Memory B cell (primary cell): ENCODE measurements at regions not wholly inside any gene's neighbourhood (a gene's known extent, or its start where the extent isn't known, plus 50 kb on each side); places are given as distances from the start of the nearest gene placed in this dataset.

ENCODE experiments used
- ATAC-seq: fragments of 150-1000 bp; cut with Tn5 transposase; 2 replicates; pipeline ENCODE4 v1.10.0; 2021; ENCODE audit warnings: low read depth, mild to moderate bottlenecking, moderate library complexity
- DNase-seq, 2 donors: peaks; one replicate each; pipeline ENCODE4 v3.0.0; 2022; ENCODE audit warnings: low spot score in 2 of 2
- H3K27ac Mint-ChIP-seq: one replicate; pipeline ENCODE4 v1.8.0; 2022; ENCODE audit warnings: mild to moderate bottlenecking, moderate library complexity, mixed read lengths
- H3K27me3 Mint-ChIP-seq: one replicate; pipeline ENCODE4 v1.8.0; 2022; ENCODE audit warnings: mixed read lengths
- H3K36me3 Mint-ChIP-seq: one replicate; pipeline ENCODE4 v1.8.0; 2022; ENCODE audit warnings: mild to moderate bottlenecking, mixed read lengths
- H3K4me1 Mint-ChIP-seq: one replicate; pipeline ENCODE4 v1.8.0; 2022; ENCODE audit warnings: mixed read lengths
- H3K4me3 Mint-ChIP-seq: one replicate; pipeline ENCODE4 v1.8.0; 2022; ENCODE audit warnings: mild to moderate bottlenecking, moderate library complexity, mixed read lengths
- H3K9me3 Mint-ChIP-seq: one replicate; pipeline ENCODE4 v1.8.0; 2022; ENCODE audit warnings: mixed read lengths

- H3K36me3 Mint-ChIP-seq, result no peaks in the 10 kb centered on the region
- no peaks in the 10 kb centered on the region for H3K9me3 Mint-ChIP-seq
- H3K27ac Mint-ChIP-seq, result no peak overlapping the region
- H3K4me3 Mint-ChIP-seq, result no peak overlapping the region
- DNase-seq (no peak), ATAC-seq (no peak)
- H3K4me1 Mint-ChIP-seq, result no peaks in the 10 kb centered on the region
- peaks cover 4% of the 10 kb centered on the region for H3K27me3 Mint-ChIP-seq
Measured at GRCh38 chr18:43570593-43570992, 293.3 kb upstream of the SYT4 start.

- Mint-ChIP-seq H3K27ac (no peak overlapping the region), H3K36me3 (no peaks in the 10 kb centered on the region), H3K9me3 (no peaks in the 10 kb centered on the region), H3K27me3 (peaks cover 4% of the 10 kb centered on the region), H3K4me1 (no peaks in the 10 kb centered on the region), H3K4me3 (no peak overlapping the region)
- ATAC-seq (no peak), DNase-seq (peak in 1 of 2 donors; percentile 4)
Measured at GRCh38 chr18:43571078-43571689, 293.9 kb upstream of the SYT4 start.

GRCh38 chr18:43572163-43572562 is 294.9 kb upstream of the SYT4 start:
- no peaks in the 10 kb centered on the region for H3K9me3 Mint-ChIP-seq
- no peak overlapping the region for H3K4me3 Mint-ChIP-seq
- no peaks in the 10 kb centered on the region for H3K4me1 Mint-ChIP-seq
- no peaks in the 10 kb centered on the region for H3K36me3 Mint-ChIP-seq
- ATAC-seq (no peak), DNase-seq (no peak)
- no peak overlapping the region for H3K27ac Mint-ChIP-seq
- H3K27me3 Mint-ChIP-seq, result peaks cover 4% of the 10 kb centered on the region

GRCh38 chr18:43574974-43575373 is 297.7 kb upstream of the SYT4 start:
- DNase-seq, result no peak
- Mint-ChIP-seq H3K9me3 (no peaks in the 10 kb centered on the region), H3K27ac (no peak overlapping the region), H3K36me3 (no peaks in the 10 kb centered on the region), H3K4me1 (no peaks in the 10 kb centered on the region), H3K4me3 (no peak overlapping the region), H3K27me3 (peaks cover 1% of the 10 kb centered on the region)
- ATAC-seq, result no peak

GRCh38 chr18:43578211-43578610 is 300.9 kb upstream of the SYT4 start:
- ATAC-seq, result no peak
- Mint-ChIP-seq H3K4me1 (no peaks in the 10 kb centered on the region), H3K9me3 (no peaks in the 10 kb centered on the region), H3K4me3 (no peak overlapping the region), H3K27ac (no peak overlapping the region), H3K36me3 (no peaks in the 10 kb centered on the region), H3K27me3 (no peaks in the 10 kb centered on the region)
- no peak for DNase-seq

GRCh38 chr18:43578706-43579105 is 301.4 kb upstream of the SYT4 start:
- no peak for DNase-seq
- Mint-ChIP-seq H3K27ac (no peak overlapping the region), H3K4me3 (no peak overlapping the region), H3K9me3 (no peaks in the 10 kb centered on the region), H3K27me3 (peaks cover under 1% of the 10 kb centered on the region), H3K4me1 (no peaks in the 10 kb centered on the region), H3K36me3 (no peaks in the 10 kb centered on the region)
- no peak for ATAC-seq

- Mint-ChIP-seq H3K36me3 (no peaks in the 10 kb centered on the region), H3K9me3 (no peaks in the 10 kb centered on the region), H3K27me3 (peaks cover 2% of the 10 kb centered on the region), H3K4me3 (no peak overlapping the region), H3K27ac (no peak overlapping the region), H3K4me1 (no peaks in the 10 kb centered on the region)
- ATAC-seq, result no peak
- DNase-seq, result no peak
Measured at GRCh38 chr18:43581936-43582519, 304.7 kb upstream of the SYT4 start.

- no peaks in the 10 kb centered on the region for H3K4me1 Mint-ChIP-seq
- no peak overlapping the region for H3K27ac Mint-ChIP-seq
- no peak overlapping the region for H3K4me3 Mint-ChIP-seq
- no peaks in the 10 kb centered on the region for H3K9me3 Mint-ChIP-seq
- DNase-seq, result no peak
- no peaks in the 10 kb centered on the region for H3K36me3 Mint-ChIP-seq
- ATAC-seq, result no peak
- peaks cover 2% of the 10 kb centered on the region for H3K27me3 Mint-ChIP-seq
Measured at GRCh38 chr18:43587538-43588153, 310.4 kb upstream of the SYT4 start.

- no peak for DNase-seq
- Mint-ChIP-seq H3K36me3 (no peaks in the 10 kb centered on the region), H3K27me3 (no peaks in the 10 kb centered on the region), H3K4me1 (no peaks in the 10 kb centered on the region), H3K4me3 (no peak overlapping the region), H3K9me3 (no peaks in the 10 kb centered on the region), H3K27ac (no peak overlapping the region)
- ATAC-seq, result no peak
Measured at GRCh38 chr18:43588838-43589237, 311.5 kb upstream of the SYT4 start.

- H3K4me3 Mint-ChIP-seq, result no peak overlapping the region
- H3K9me3 Mint-ChIP-seq, result no peaks in the 10 kb centered on the region
- no peak for DNase-seq
- H3K27me3 Mint-ChIP-seq, result no peaks in the 10 kb centered on the region
- no peaks in the 10 kb centered on the region for H3K36me3 Mint-ChIP-seq
- no peaks in the 10 kb centered on the region for H3K4me1 Mint-ChIP-seq
- no peak for ATAC-seq
- H3K27ac Mint-ChIP-seq, result no peak overlapping the region
Measured at GRCh38 chr18:43589611-43590151, 312.4 kb upstream of the SYT4 start.

GRCh38 chr18:43590182-43590903 is 313.1 kb upstream of the SYT4 start:
- Mint-ChIP-seq H3K27me3 (no peaks in the 10 kb centered on the region), H3K9me3 (no peaks in the 10 kb centered on the region), H3K4me3 (no peak overlapping the region), H3K27ac (no peak overlapping the region), H3K4me1 (no peaks in the 10 kb centered on the region), H3K36me3 (no peaks in the 10 kb centered on the region)
- no peak for ATAC-seq
- DNase-seq, result no peak

- H3K27ac Mint-ChIP-seq, result no peak overlapping the region
Measured at GRCh38 chr18:43592269-43592668, 315.0 kb upstream of the SYT4 start.

GRCh38 chr18:43596105-43596712 is 318.9 kb upstream of the SYT4 start:
- ATAC-seq, result no peak
- Mint-ChIP-seq H3K9me3 (no peaks in the 10 kb centered on the region), H3K27me3 (peaks cover 3% of the 10 kb centered on the region), H3K4me3 (no peak overlapping the region), H3K27ac (no peak overlapping the region), H3K4me1 (no peaks in the 10 kb centered on the region), H3K36me3 (no peaks in the 10 kb centered on the region)
- DNase-seq, result no peak

More at GRCh38 chr18:43592269-43592668, 315.0 kb upstream of the SYT4 start:
- DNase-seq (no peak), ATAC-seq (no peak)
- no peaks in the 10 kb centered on the region for H3K36me3 Mint-ChIP-seq
- H3K4me1 Mint-ChIP-seq, result no peaks in the 10 kb centered on the region
- H3K4me3 Mint-ChIP-seq, result no peak overlapping the region
- no peaks in the 10 kb centered on the region for H3K9me3 Mint-ChIP-seq
- peaks cover 2% of the 10 kb centered on the region for H3K27me3 Mint-ChIP-seq

- H3K4me3 Mint-ChIP-seq, result no peak overlapping the region
- no peak overlapping the region for H3K27ac Mint-ChIP-seq
- peaks cover 12% of the 10 kb centered on the region for H3K9me3 Mint-ChIP-seq
- ATAC-seq (no peak), DNase-seq (no peak)
- peaks cover 2% of the 10 kb centered on the region for H3K36me3 Mint-ChIP-seq
- peaks cover 3% of the 10 kb centered on the region for H3K27me3 Mint-ChIP-seq
- H3K4me1 Mint-ChIP-seq, result no peaks in the 10 kb centered on the region
Measured at GRCh38 chr18:43601432-43601831, 324.1 kb upstream of the SYT4 start.
